ENCODE measurements at regions not wholly inside any gene's neighbourhood (a gene's known extent, or its start where the extent isn't known, plus 50 kb on each side); places are given as distances from the start of the nearest gene placed in this dataset.

GRCh38 chr9:13397220-13397619 is 117.7 kb upstream of the MPDZ start:
- no peak for DNase-seq (ENCODE audit: low read depth)
- H3K4me3 ChIP-seq (ENCODE audit: low read length) = no peak overlapping the region
- no peak for TF ChIP-seq CTCF (IDR thresholded peaks at IDR 0.05; ENCODE audit: insufficient read depth, low read depth, low read length, missing control alignments)

DNA sequence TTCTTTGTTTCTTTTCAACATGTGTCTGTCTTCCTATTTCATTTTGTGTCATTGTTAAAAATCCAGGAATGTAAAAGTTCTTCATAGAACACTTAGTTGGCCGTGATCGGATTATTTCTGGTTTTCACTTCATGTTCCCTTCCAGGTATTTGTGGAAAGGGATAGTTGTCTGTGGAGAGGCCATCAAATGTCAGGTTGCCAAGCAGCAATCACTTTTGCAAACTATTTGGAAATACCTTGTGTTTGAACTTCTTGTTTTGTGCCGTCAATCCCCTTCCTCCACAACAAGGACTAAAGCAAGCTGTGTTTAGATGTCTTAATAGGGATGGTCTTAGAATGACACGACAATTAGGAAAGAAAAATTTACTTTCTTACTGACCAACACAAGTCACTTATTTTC is 116.9 kb upstream of the MPDZ start:
- H3K4me3 ChIP-seq (ENCODE audit: low read length) = no peak overlapping the region
- no peak for DNase-seq (ENCODE audit: low read depth)
- TF ChIP-seq CTCF (IDR thresholded peaks at IDR 0.05; ENCODE audit: insufficient read depth, low read depth, low read length, missing control alignments) = no peak

GRCh38 chr9:13395156-13395555 is 115.7 kb upstream of the MPDZ start:
- H3K4me3 ChIP-seq (ENCODE audit: low read length) = no peak overlapping the region
- TF ChIP-seq CTCF (IDR thresholded peaks at IDR 0.05; ENCODE audit: insufficient read depth, low read depth, low read length, missing control alignments) = no peak
- peak; percentile 40 for DNase-seq (ENCODE audit: low read depth)

- no peak overlapping the region for H3K4me3 ChIP-seq (ENCODE audit: low read length)
- no peak for DNase-seq (ENCODE audit: low read depth)
- TF ChIP-seq CTCF (IDR thresholded peaks at IDR 0.05; ENCODE audit: insufficient read depth, low read depth, low read length, missing control alignments) = no peak
Measured at GRCh38 chr9:13388157-13388556, 108.7 kb upstream of the MPDZ start.

- H3K4me3 ChIP-seq (ENCODE audit: low read length) = no peak overlapping the region
- no peak for DNase-seq (ENCODE audit: low read depth)
- no peak for TF ChIP-seq CTCF (IDR thresholded peaks at IDR 0.05; ENCODE audit: insufficient read depth, low read depth, low read length, missing control alignments)
Measured at GRCh38 chr9:13387734-13388067, 108.2 kb upstream of the MPDZ start.

DNA sequence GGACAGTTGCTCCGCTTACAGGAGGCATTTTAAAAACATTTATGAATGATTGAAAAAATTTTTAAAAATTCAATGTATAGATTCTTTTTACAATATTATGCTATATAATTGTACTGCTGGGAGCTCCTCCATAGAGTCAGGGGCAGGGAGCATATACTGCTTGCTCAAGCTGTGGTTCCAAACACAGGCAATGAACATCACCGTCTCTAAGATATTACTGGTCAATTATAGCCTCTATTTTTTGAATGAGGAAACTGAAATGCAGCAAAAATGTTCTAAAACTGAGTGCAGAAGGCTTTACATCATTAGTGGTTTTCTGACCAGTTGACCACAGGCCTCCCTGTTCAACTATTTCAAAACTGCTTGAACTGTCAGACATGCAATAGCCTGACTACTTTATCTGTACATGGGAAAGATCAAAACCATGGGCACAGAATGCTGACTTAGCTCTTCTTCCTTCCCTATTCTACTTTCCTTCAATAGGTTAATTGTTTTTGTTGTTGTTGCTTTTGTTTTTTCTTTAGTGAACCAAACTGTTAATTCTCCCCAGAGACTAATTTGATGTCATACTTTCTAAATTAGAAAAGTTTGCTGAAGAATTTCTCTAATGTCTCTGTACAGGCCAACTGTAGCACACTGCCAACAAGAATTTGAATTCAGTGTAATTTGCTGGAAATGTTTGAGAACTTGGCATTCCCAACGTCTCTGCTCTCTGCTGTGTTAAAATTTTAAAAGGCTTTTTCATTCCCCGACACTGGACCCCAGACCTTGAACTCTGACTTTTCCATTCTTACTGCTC is 107.6 kb upstream of the MPDZ start:
- no peak for TF ChIP-seq CTCF (IDR thresholded peaks at IDR 0.05; ENCODE audit: insufficient read depth, low read depth, low read length, missing control alignments)
- no peak for DNase-seq (ENCODE audit: low read depth)
- no peak overlapping the region for H3K4me3 ChIP-seq (ENCODE audit: low read length)

- DNase-seq (ENCODE audit: low read depth) = no peak
- H3K4me3 ChIP-seq (ENCODE audit: low read length) = no peak overlapping the region
- TF ChIP-seq CTCF (IDR thresholded peaks at IDR 0.05; ENCODE audit: insufficient read depth, low read depth, low read length, missing control alignments) = no peak
Measured at GRCh38 chr9:13386316-13386715, 106.8 kb upstream of the MPDZ start.

Data from epithelial cell of esophagus (primary cell).